ENCODE measurements at regions not wholly inside any gene's neighbourhood (a gene's known extent, or its start where the extent isn't known, plus 50 kb on each side); places are given as distances from the start of the nearest gene placed in this dataset.

- no peak for TF ChIP-seq CTCF (IDR thresholded peaks at IDR 0.05)
- no peak for TF ChIP-seq POLR2A (IDR thresholded peaks at IDR 0.05)
These were observed 142.3 kb upstream of the UNC5B start for GRCh38 chr10:71069909-71070666.
